ENCODE measurements at regions not wholly inside any gene's neighbourhood (a gene's known extent, or its start where the extent isn't known, plus 50 kb on each side); places are given as distances from the start of the nearest gene placed in this dataset.

GRCh38 chr13:73428137-73428536 is 369.3 kb downstream of the KLF5 start:
- Histone ChIP-seq H3K27me3 (ENCODE audit: insufficient read depth, low read depth) (no peaks in the 10 kb centered on the region), H3K4me1 (ENCODE audit: low read depth, poor library complexity, severe bottlenecking) (no peaks in the 10 kb centered on the region), H3K79me2 (ENCODE audit: insufficient read depth, low read depth) (no peaks in the 10 kb centered on the region), H4K20me1 (ENCODE audit: insufficient read depth) (no peaks in the 10 kb centered on the region), H3K36me3 (ENCODE audit: insufficient read depth) (no peaks in the 10 kb centered on the region), H3K4me3 (IDR thresholded peaks at IDR 0.05; ENCODE audit: insufficient read depth, low read depth, low read length) (no peak overlapping the region), H3K27ac (no peak overlapping the region), H3K9ac (no peak overlapping the region), H3K4me2 (no peak overlapping the region), H2AFZ (ENCODE audit: low read depth) (no peak overlapping the region)
- TF ChIP-seq CTCF (conservative IDR thresholded peaks at IDR 0.05; ENCODE audit: low read depth, low read length) = no peak

GRCh38 chr13:73422973-73423372 is 364.2 kb downstream of the KLF5 start:
- no peak overlapping the region for H3K4me2 ChIP-seq
- no peaks in the 10 kb centered on the region for H3K27me3 ChIP-seq (ENCODE audit: insufficient read depth, low read depth)
- H3K27ac ChIP-seq = no peak overlapping the region
- TF ChIP-seq CTCF (conservative IDR thresholded peaks at IDR 0.05; ENCODE audit: low read depth, low read length) = no peak
- no peak overlapping the region for H2AFZ ChIP-seq (ENCODE audit: low read depth)
- no peak overlapping the region for H3K9ac ChIP-seq
- H3K79me2 ChIP-seq (ENCODE audit: insufficient read depth, low read depth) = no peaks in the 10 kb centered on the region
- no peaks in the 10 kb centered on the region for H4K20me1 ChIP-seq (ENCODE audit: insufficient read depth)
- no peaks in the 10 kb centered on the region for H3K4me1 ChIP-seq (ENCODE audit: low read depth, poor library complexity, severe bottlenecking)
- no peaks in the 10 kb centered on the region for H3K36me3 ChIP-seq (ENCODE audit: insufficient read depth)
- H3K4me3 ChIP-seq (IDR thresholded peaks at IDR 0.05; ENCODE audit: insufficient read depth, low read depth, low read length) = no peak overlapping the region

GRCh38 chr13:73421310-73421912 is 362.6 kb downstream of the KLF5 start:
- Histone ChIP-seq H3K36me3 (ENCODE audit: insufficient read depth) (no peaks in the 10 kb centered on the region), H3K4me2 (no peak overlapping the region), H4K20me1 (ENCODE audit: insufficient read depth) (no peaks in the 10 kb centered on the region), H3K9ac (no peak overlapping the region), H3K4me3 (IDR thresholded peaks at IDR 0.05; ENCODE audit: insufficient read depth, low read depth, low read length) (no peak overlapping the region), H2AFZ (ENCODE audit: low read depth) (no peak overlapping the region), H3K79me2 (ENCODE audit: insufficient read depth, low read depth) (no peaks in the 10 kb centered on the region), H3K27ac (no peak overlapping the region), H3K4me1 (ENCODE audit: low read depth, poor library complexity, severe bottlenecking) (no peaks in the 10 kb centered on the region), H3K27me3 (ENCODE audit: insufficient read depth, low read depth) (no peaks in the 10 kb centered on the region)
- no peak for TF ChIP-seq CTCF (conservative IDR thresholded peaks at IDR 0.05; ENCODE audit: low read depth, low read length)

- no peak for TF ChIP-seq CTCF (conservative IDR thresholded peaks at IDR 0.05; ENCODE audit: low read depth, low read length)
- Histone ChIP-seq H4K20me1 (ENCODE audit: insufficient read depth) (no peaks in the 10 kb centered on the region), H2AFZ (ENCODE audit: low read depth) (no peak overlapping the region)
These were observed 360.4 kb downstream of the KLF5 start for GRCh38 chr13:73419186-73419585.

More at GRCh38 chr13:73419186-73419585, 360.4 kb downstream of the KLF5 start:
- Histone ChIP-seq H3K4me3 (IDR thresholded peaks at IDR 0.05; ENCODE audit: insufficient read depth, low read depth, low read length) (no peak overlapping the region), H3K4me1 (ENCODE audit: low read depth, poor library complexity, severe bottlenecking) (no peaks in the 10 kb centered on the region), H3K79me2 (ENCODE audit: insufficient read depth, low read depth) (no peaks in the 10 kb centered on the region), H3K27me3 (ENCODE audit: insufficient read depth, low read depth) (no peaks in the 10 kb centered on the region), H3K9ac (no peak overlapping the region), H3K4me2 (no peak overlapping the region), H3K36me3 (ENCODE audit: insufficient read depth) (no peaks in the 10 kb centered on the region), H3K27ac (no peak overlapping the region)
